OCI-LY3 (cell line): ENCODE measurements at regions not wholly inside any gene's neighbourhood (a gene's known extent, or its start where the extent isn't known, plus 50 kb on each side); places are given as distances from the start of the nearest gene placed in this dataset.

ENCODE experiments used
- EZH2phosphoT487 ChIP-seq: fragments of 200-600 bp; shearing (Covaris generic); IDR thresholded peaks from 2 replicates; pipeline ENCODE4 v1.6.1; 2018; ENCODE audit warnings: antibody characterized with exemption, mixed run types, low read depth
- TF ChIP-seq, protein P1 (sequence below): fragments of 200-600, 300-600 bp; sonication (generic); IDR thresholded peaks from 2 replicates; pipeline ENCODE4 v1.5.1; 2014; ENCODE audit warnings: antibody characterized with exemption, low read length, low read depth

DNA sequence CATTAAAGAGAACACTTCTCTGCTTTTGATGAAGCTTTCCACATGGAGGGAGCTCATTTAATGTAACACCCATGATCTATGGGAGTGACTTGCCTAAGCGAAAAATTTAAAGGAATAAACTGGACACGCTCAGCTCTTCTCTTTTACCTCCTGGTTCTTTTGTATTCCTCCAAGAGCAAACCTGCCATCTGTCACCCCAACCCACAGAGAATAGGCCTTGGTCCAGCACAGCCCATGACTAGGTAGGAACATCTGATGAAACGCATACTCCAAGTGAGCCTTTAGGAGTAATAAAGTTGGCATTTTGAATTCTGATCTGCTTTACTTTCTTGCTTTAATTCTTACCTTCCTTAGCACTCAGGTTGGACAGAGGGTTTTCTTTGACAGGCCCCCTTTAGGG, 389.0 kb downstream of the HNRNPD start:
- TF ChIP-seq, protein P1, sequence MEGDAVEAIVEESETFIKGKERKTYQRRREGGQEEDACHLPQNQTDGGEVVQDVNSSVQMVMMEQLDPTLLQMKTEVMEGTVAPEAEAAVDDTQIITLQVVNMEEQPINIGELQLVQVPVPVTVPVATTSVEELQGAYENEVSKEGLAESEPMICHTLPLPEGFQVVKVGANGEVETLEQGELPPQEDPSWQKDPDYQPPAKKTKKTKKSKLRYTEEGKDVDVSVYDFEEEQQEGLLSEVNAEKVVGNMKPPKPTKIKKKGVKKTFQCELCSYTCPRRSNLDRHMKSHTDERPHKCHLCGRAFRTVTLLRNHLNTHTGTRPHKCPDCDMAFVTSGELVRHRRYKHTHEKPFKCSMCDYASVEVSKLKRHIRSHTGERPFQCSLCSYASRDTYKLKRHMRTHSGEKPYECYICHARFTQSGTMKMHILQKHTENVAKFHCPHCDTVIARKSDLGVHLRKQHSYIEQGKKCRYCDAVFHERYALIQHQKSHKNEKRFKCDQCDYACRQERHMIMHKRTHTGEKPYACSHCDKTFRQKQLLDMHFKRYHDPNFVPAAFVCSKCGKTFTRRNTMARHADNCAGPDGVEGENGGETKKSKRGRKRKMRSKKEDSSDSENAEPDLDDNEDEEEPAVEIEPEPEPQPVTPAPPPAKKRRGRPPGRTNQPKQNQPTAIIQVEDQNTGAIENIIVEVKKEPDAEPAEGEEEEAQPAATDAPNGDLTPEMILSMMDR: no peak
- TF ChIP-seq EZH2phosphoT487: no peak
